ENCODE measurements at regions not wholly inside any gene's neighbourhood (a gene's known extent, or its start where the extent isn't known, plus 50 kb on each side); places are given as distances from the start of the nearest gene placed in this dataset.

DNA sequence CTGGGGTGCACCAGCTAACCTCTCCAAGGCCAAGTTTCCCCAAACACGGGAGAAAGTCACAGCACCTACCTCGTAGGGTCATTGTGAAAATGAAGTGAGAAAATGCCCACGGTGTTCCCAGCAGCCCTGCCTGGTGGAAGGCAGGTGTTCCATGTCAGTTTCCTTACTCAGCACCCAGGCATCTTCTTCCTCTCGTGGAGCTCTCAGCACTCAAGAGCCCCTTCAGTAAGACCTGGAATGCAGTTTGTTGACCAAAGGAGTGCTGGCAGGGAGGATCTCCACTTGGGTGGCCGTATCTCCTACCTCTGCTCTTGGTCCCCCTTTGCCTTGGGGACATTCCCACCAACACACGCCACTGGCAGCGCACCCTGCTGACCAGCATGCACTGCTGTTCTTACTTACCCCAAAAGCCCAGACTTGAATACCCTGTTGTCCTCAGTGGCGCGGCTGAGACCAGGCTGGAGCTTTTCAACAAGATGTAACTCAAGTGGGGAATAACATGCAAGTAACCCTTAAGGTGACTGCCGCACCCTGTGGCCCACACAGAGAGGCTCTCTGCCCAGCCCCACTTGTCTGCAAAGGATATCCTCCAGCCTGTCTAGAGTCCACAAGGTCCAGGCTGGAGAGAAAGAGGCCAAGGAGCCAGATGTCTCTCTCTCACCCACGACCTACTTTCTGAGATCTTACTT is 201.2 kb upstream of the TMEM45B start:
- no peaks in the 10 kb centered on the region for H3K9me3 ChIP-seq
- peaks cover 23% of the 10 kb centered on the region for H3K27me3 ChIP-seq
- H3K4me3 ChIP-seq = no peak overlapping the region
- 47 to 58% methylated on average over 3 to 6 of the region's 11 CpGs for WGBS, 2 donors (ENCODE audit: low coverage in 1 of 2)
- no peaks in the 10 kb centered on the region for H3K36me3 ChIP-seq
- ATAC-seq = no peak
- H3K4me1 ChIP-seq = no peaks in the 10 kb centered on the region
- no peak overlapping the region for H3K27ac ChIP-seq
- TF ChIP-seq POLR2AphosphoS5 (IDR thresholded peaks at IDR 0.05) (no peak), EP300 (IDR thresholded peaks at IDR 0.05) (no peak), POLR2A (IDR thresholded peaks at IDR 0.05) (no peak)
- TF ChIP-seq, protein P1, sequence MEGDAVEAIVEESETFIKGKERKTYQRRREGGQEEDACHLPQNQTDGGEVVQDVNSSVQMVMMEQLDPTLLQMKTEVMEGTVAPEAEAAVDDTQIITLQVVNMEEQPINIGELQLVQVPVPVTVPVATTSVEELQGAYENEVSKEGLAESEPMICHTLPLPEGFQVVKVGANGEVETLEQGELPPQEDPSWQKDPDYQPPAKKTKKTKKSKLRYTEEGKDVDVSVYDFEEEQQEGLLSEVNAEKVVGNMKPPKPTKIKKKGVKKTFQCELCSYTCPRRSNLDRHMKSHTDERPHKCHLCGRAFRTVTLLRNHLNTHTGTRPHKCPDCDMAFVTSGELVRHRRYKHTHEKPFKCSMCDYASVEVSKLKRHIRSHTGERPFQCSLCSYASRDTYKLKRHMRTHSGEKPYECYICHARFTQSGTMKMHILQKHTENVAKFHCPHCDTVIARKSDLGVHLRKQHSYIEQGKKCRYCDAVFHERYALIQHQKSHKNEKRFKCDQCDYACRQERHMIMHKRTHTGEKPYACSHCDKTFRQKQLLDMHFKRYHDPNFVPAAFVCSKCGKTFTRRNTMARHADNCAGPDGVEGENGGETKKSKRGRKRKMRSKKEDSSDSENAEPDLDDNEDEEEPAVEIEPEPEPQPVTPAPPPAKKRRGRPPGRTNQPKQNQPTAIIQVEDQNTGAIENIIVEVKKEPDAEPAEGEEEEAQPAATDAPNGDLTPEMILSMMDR (IDR thresholded peaks at IDR 0.05) = no peak

DNA sequence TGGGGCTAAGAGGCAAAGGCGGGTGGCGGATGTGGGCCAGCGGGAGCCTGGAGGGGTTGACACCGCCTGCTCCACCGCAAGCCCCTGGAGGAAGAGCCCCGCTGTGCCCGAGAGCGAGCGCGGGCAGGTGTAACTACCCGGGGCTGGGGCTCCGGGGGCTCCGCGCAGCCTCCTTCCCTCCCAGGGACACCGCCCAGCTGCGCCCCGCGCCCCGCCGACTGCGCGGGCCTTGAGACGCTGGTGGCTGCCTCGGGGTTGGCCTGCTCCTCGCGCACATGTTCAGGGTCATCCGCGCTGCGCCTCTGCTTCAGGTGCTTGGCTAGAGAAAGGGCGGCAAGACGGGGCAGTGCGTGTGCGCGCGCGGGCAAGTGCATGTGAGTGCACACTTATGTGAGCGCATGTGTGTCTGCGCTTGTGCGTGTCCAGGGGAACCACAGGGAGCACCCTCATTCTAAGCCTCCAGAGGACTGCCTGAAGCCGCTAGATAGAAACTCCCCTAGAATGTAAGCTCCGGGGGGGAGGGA is 197.5 kb upstream of the TMEM45B start:
- Histone ChIP-seq H3K9me3 (no peaks in the 10 kb centered on the region), H3K27ac (no peak overlapping the region), H3K27me3 (peaks cover 23% of the 10 kb centered on the region), H3K4me3 (no peak overlapping the region), H3K4me1 (no peaks in the 10 kb centered on the region), H3K36me3 (no peaks in the 10 kb centered on the region)
- ATAC-seq = no peak
- WGBS, 2 donors (ENCODE audit: low coverage in 1 of 2) = 12% methylated on average over 11 of the region's 41 CpGs; no CpG with 5 or more reads in 1 of the 2 donors
- TF ChIP-seq, protein P1 (IDR thresholded peaks at IDR 0.05) = no peak
- TF ChIP-seq POLR2AphosphoS5 (IDR thresholded peaks at IDR 0.05) (no peak), POLR2A (IDR thresholded peaks at IDR 0.05) (no peak), EP300 (IDR thresholded peaks at IDR 0.05) (no peak)

DNA sequence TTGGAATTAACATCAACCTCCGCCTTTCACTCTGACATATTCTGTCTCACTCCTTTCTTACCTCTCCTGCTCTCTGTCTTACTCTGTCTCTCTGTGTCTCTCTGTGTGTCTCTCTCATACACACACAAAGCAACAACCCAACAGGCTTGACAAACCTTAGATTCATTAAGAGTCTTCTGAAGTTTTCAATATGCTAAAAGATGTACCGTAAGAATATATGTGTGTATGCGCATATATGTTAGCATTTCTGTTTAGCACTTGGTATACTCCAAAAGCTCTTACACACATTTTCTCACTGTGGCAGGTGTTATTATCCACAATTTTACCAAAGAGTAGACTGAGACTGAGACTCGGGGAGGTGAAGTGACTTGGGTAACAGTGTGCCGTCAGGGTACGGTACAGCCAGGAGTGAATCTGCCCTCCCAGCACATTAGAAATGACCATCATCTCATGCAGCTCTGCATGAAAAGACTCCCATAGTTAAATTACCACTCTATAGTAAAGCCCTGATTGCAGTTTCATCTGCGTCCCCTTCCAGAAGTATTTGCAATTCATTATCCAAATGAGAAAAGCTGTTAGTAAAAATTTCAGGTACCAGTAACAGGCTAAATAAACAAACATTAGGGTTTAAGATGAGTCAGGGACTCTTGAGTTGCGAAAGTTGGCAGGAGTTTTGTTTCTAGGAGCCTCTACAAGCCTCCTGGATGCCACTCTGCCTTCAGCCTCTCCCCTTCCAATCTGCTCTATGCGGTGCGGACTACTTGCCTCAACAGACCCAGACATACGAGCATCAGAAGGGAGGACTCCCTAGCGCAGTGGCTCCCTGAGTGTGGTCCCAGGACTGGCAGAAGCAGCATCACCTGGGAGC is 195.2 kb upstream of the TMEM45B start:
- no peaks in the 10 kb centered on the region for H3K36me3 ChIP-seq
- no peaks in the 10 kb centered on the region for H3K9me3 ChIP-seq
- 79 to 83% methylated on average over 4 to 8 of the region's 12 CpGs for WGBS, 2 donors (ENCODE audit: low coverage in 1 of 2)
- peaks cover 17% of the 10 kb centered on the region for H3K27me3 ChIP-seq
- no peak overlapping the region for H3K4me3 ChIP-seq
- no peak for ATAC-seq
- no peaks in the 10 kb centered on the region for H3K4me1 ChIP-seq
- H3K27ac ChIP-seq = no peak overlapping the region
- no peak for TF ChIP-seq POLR2AphosphoS5 (IDR thresholded peaks at IDR 0.05)
- no peak for TF ChIP-seq POLR2A (IDR thresholded peaks at IDR 0.05)
- TF ChIP-seq, protein P1 (IDR thresholded peaks at IDR 0.05) = no peak
- TF ChIP-seq EP300 (IDR thresholded peaks at IDR 0.05) = no peak

DNA sequence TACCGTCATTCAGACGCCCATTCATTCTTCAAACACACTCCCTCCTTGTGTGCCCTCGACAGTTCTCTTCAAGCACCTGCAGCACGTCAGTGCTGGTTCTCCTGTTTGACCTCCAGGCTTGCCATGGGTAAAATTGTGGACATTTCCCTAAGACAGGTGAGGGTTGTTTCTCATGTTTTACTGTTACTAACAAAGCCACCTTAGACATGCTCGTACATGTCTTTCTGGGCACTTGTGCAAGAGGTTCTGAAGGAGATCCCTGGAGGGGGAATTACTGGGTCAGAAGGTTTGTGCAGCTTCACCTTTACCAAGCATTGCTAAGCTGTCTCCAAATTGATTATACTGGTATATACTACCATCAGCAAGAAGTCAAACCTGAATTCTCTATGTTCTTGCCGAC is 189.7 kb upstream of the TMEM45B start:
- TF ChIP-seq POLR2AphosphoS5 (IDR thresholded peaks at IDR 0.05) = no peak
- TF ChIP-seq POLR2A (IDR thresholded peaks at IDR 0.05) = no peak
- TF ChIP-seq, protein P1 (IDR thresholded peaks at IDR 0.05) = no peak
- no peak for TF ChIP-seq EP300 (IDR thresholded peaks at IDR 0.05)
- H3K4me1 ChIP-seq = no peaks in the 10 kb centered on the region
- H3K27me3 ChIP-seq = no peaks in the 10 kb centered on the region
- WGBS, 2 donors (ENCODE audit: low coverage in 1 of 2) = 37 to 67% methylated on average over 5 to 6 of the region's 6 CpGs
- H3K36me3 ChIP-seq = no peaks in the 10 kb centered on the region
- no peak overlapping the region for H3K4me3 ChIP-seq
- peaks cover 0 to 8% (median 0%) of the 10 kb centered on the region in 3 donors for H3K9me3 ChIP-seq
- H3K27ac ChIP-seq = no peak overlapping the region
- ATAC-seq = no peak
